GM12891 (cell line): ENCODE measurements at regions not wholly inside any gene's neighbourhood (a gene's known extent, or its start where the extent isn't known, plus 50 kb on each side); places are given as distances from the start of the nearest gene placed in this dataset.

Experiments
- DNase-seq: peaks from one replicate; pipeline ENCODE4 v3.0.0; 2011; ENCODE audit warnings: low spot score; ENCODE audit not compliant: insufficient read length
- FAIRE-seq: peaks from 2 replicates; lab custom pipeline; 2011; peaks lifted over from hg19 to GRCh38; lab: Jason Lieb, UNC
- PAX5 ChIP-seq: IDR thresholded peaks from 2 replicates; pipeline ENCODE4 v1.6.1; 2011; ENCODE audit warnings: low read length, moderate library complexity, mild to moderate bottlenecking; ENCODE audit not compliant: insufficient read depth, severe bottlenecking
- POLR2A ChIP-seq: IDR thresholded peaks from 2 replicates; pipeline ENCODE4 v1.6.1; 2011; ENCODE audit warnings: low read depth, low read length, control low read depth
- POLR2AphosphoS5 ChIP-seq: IDR thresholded peaks from 2 replicates; pipeline ENCODE4 v1.6.1; 2011; ENCODE audit warnings: low read depth, low read length, control low read depth
- POU2F2 ChIP-seq: IDR thresholded peaks from 2 replicates; pipeline ENCODE4 v1.6.1; 2011; ENCODE audit warnings: low read depth, mild to moderate bottlenecking, control low read depth, low read length, moderate library complexity
- SPI1 ChIP-seq: IDR thresholded peaks from 2 replicates; pipeline ENCODE4 v1.6.1; 2011; ENCODE audit warnings: low read depth, low read length, control low read depth
- TAF1 ChIP-seq: IDR thresholded peaks from 2 replicates; pipeline ENCODE4 v1.6.1; 2011; ENCODE audit warnings: low read depth, low read length, control low read depth

DNA sequence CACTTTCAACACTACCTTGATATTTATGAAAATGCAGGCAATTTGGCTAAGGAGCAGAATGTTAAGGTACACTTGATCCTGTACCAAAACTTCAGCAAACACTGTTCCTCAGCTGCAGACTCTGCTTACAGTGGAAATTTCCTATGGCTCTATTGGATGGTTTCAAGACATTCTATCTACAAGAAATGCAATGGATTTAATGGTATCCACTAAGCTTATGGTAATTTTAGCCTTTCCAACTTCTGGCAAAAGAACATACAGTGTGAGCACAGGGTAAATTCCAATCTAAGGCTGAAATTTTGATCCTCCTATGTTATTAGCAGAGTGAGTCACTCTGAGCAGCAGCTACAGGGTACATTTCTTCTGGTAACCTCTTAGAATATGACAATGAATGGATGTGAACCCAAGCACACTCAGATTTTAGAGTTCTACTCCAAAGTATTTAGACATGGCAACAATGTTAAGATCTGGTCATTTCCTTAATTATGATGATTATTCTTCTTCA is 361.8 kb upstream of the PIK3C3 start:
- no peak for FAIRE-seq
- no peak for DNase-seq
- TF ChIP-seq SPI1 (no peak), TAF1 (no peak), POU2F2 (no peak), POLR2A (no peak), PAX5 (no peak), POLR2AphosphoS5 (no peak)

DNA sequence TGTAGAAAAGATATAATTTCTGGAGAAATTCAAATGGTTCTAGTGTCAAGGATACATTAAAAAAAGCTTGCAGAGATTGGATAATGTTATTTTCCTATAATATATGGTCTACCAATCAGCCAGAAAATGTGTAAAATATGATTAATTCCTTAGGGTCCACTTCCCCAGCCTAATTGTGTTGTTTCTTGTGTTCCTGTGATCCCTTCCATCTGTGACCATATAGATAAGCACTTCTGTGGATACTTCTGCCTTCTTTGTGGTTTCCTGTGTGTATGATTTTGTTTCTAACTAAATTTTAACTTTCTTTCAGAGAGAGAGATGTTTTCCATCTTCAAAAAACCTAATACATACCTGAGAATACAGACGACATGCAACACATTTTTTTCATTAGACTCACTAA is 367.1 kb upstream of the PIK3C3 start:
- TF ChIP-seq PAX5 (no peak), POLR2AphosphoS5 (no peak), TAF1 (no peak), SPI1 (no peak), POU2F2 (no peak), POLR2A (no peak)
- FAIRE-seq (no peak), DNase-seq (no peak)

DNA sequence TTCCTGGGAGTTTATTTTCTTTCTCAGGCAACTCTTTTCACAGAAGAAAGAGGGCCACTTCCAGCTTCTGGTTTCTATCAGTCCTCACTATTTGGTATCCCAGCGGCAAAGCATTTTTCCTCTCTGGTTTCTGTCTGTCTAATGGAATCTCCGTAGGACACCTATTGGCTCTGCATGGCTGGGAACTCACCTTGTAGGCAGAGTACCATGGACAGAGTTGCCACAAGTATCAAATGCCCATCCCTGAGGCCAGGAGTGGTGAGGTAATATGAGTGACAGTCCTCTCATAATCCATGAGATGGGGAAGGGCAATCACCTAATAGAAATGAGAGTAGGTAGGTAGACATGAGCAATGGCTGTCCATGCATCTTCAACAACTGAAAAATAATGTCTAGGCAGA is 369.5 kb upstream of the PIK3C3 start:
- FAIRE-seq (no peak), DNase-seq (no peak)
- TF ChIP-seq PAX5 (no peak), SPI1 (no peak), POLR2AphosphoS5 (no peak), TAF1 (no peak), POLR2A (no peak), POU2F2 (no peak)

DNA sequence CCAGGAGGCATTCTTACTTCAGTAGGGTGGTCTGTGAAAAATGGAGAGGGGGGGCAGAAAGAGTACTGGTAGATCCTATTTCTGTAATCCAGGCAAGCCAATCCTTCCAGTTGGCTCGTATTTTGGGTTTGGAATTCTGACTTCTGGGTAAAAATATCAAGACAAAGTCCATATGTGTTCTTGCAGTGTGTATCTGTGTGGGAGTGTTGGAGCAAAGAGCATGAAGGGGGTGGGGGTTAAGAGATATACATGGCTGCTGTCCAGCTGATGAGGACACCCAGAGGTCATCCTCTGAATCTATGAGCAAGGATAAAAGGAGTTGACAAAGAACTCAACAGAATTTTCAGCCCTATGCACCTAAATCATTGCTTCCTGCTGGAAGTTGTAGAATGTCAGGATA is 375.8 kb upstream of the PIK3C3 start:
- TF ChIP-seq PAX5 = no peak
- TF ChIP-seq POLR2A = no peak
- no peak for TF ChIP-seq POU2F2
- TF ChIP-seq SPI1 = no peak
- no peak for TF ChIP-seq POLR2AphosphoS5
- no peak for TF ChIP-seq TAF1
- no peak for FAIRE-seq
- DNase-seq = no peak

DNA sequence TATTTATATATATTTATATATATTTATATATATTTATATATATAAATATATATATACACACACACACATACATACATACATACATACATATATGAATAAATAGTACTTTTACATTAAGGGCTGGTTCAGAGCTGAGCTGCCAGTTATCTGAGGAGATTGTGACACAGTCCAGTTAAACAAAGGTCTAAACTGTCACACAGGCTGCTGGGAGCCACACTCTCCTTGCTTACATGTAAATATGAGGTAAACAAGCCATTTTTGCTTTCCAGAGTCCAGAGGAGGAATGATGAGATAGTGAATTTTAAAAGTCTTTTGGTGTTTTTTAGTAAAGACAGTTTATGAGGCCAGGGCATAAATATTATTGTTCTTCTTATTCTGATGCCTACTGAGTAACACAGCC is 377.5 kb upstream of the PIK3C3 start:
- TF ChIP-seq SPI1 = no peak
- TF ChIP-seq POLR2A = no peak
- TF ChIP-seq POU2F2 = no peak
- TF ChIP-seq PAX5 = no peak
- no peak for TF ChIP-seq TAF1
- TF ChIP-seq POLR2AphosphoS5 = no peak
- DNase-seq = no peak
- no peak for FAIRE-seq

DNA sequence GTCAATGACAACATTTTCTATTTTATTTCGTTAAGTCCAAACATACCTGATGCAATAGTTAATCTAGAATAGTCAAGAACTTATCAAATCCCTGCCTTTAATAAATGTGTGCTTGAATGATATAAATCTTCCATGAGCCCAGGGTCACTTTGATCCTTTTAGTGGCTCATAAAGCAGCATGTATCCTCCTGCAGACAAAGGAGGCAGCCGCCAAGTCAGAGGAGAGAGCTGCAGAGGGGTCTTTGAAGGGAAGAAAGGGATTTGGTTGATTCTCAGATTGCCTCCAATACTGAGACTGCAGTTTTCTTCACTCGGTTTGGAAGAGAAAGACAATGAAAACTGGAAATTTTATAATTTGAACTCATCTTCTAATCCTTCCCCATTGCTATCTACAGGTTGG is 378.4 kb upstream of the PIK3C3 start:
- FAIRE-seq (no peak), DNase-seq (no peak)
- TF ChIP-seq SPI1 (no peak), POLR2AphosphoS5 (no peak), POU2F2 (no peak), PAX5 (no peak), POLR2A (no peak), TAF1 (no peak)

DNA sequence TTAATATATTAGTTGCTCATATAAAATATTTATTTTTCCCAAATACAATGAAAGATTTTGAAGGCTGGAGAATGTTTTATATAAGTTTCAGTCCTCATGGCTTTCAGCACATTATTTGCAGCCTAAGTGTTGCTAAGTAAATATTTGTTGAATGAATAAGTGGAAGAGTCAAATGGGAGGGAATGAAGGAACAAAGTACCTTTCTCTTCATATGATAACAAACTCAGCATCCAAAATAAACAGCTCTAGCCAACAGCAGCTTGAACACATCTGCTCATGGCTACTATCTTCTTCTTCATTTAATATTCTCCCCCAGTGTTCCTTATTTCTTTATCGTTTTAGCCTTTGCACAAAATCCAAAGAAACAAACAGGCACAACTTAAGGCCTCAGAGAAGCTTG is 385.2 kb upstream of the PIK3C3 start:
- no peak for TF ChIP-seq PAX5
- TF ChIP-seq TAF1 = no peak
- TF ChIP-seq SPI1 = no peak
- no peak for TF ChIP-seq POU2F2
- no peak for TF ChIP-seq POLR2AphosphoS5
- TF ChIP-seq POLR2A = no peak
- DNase-seq (no peak), FAIRE-seq (no peak)

DNA sequence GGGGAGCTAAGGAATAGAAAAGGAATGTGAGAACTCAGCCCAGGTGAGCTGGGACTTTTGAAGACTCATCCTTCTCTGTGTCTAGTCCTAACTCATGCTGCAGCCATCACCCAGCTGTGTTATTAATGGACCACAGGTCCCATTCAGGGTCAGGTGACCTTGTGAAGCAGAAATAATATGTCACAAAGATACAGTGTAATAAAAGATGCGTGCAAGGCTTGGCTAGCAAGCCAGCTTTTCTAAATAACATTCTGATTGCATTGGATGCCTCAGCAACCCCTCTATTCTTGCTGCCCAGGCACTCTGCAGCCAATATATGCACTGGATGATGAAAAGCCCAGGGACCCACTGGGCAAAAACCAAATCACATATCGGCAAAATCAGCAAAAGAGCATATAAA is 393.1 kb upstream of the PIK3C3 start:
- TF ChIP-seq SPI1 = no peak
- no peak for TF ChIP-seq TAF1
- no peak for TF ChIP-seq PAX5
- TF ChIP-seq POLR2A = no peak
- TF ChIP-seq POLR2AphosphoS5 = no peak
- TF ChIP-seq POU2F2 = no peak
- FAIRE-seq (no peak), DNase-seq (no peak)

DNA sequence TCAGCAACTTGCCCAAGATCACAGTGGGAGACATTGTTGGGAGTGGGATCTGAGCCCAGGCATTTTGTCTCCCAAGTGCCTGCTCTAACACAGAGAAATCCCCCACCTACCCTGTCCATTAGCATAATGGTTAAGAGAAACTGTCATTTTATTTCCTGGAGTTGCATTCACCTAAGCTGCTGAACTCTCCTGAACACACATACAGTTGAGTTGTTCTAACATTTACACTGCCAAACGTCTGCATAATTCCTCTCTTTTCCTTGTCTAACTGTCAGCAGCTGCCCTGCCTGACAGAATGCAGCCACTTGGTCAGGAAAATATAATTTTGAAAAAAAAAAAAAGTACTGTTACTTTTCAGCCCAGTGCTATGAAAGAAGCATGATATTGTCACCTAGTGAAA is 396.3 kb upstream of the PIK3C3 start:
- DNase-seq (no peak), FAIRE-seq (no peak)
- TF ChIP-seq POLR2AphosphoS5 (no peak), POU2F2 (no peak), PAX5 (no peak), SPI1 (no peak), POLR2A (no peak), TAF1 (no peak)

DNA sequence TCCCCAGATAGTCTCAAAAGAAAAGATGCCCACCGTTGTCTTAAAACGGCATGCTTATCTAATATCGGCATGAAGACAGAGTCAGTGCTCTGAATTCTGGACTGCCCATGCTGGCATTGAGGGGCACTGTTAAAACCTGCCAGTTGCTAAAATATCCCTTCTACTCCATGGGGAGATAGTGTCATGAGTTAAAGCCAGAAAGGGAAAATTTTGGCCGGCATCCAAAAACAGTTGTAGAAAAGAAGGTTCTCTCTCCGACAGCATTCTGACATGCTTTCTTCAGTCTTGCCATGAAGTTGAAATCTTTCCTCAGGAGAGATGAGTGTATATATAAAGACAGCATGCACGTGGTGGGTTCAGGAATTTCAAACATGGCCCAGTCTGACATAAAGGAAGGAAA is 401.3 kb upstream of the PIK3C3 start:
- TF ChIP-seq POLR2A = no peak
- TF ChIP-seq POU2F2 = no peak
- TF ChIP-seq SPI1 = no peak
- TF ChIP-seq POLR2AphosphoS5 = no peak
- no peak for TF ChIP-seq TAF1
- no peak for TF ChIP-seq PAX5
- no peak for FAIRE-seq
- no peak for DNase-seq
